Activated CD8-positive, alpha-beta memory T cell treated with anti-CD3 and anti-CD28 coated beads, Interleukin-2, amount 50 U/mL, for 24 hours (primary cell): ENCODE measurements at regions not wholly inside any gene's neighbourhood (a gene's known extent, or its start where the extent isn't known, plus 50 kb on each side); places are given as distances from the start of the nearest gene placed in this dataset.
"Not testable (repeated sequence)": the region's sequence is repeated elsewhere in the genome, so short reads cannot be mapped to it uniquely, and the experiment has no call there.

Experiments used
- DNase-seq: peaks from one replicate; pipeline ENCODE4 v3.0.0-alpha.2; 2020; ENCODE audit errors: extremely low read depth

DNA sequence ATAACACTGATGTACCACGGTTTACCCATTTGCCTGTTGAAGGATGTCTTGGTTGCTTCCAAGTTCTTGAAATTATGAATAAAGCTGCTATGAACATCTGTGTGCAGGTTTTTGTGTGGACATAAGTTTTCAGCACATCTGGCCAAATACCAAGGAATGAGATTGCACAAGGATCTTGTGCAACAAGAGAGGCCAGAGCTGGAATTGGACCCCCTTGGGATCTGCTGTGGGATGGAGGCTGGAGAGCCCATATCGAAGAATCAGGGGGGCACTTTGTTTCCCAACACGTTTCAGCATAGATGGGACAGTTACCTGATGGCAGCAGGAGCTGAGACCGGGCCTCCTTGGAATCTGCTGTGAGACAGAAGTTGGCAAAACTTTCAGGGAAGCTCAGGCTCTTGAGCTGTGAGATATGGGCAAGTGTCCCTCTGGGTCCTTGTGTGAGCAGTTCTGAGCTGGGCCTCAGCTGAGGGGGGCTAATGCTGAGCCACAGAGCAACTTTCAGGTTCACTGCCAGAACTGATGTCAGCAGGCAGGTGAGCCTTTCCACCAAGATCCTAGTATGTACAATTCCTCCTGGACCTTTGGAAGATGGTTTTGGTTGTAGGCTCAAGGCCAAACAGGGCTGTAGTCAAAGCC is 115.2 kb upstream of the RAB18 start:
- no peak for DNase-seq

GRCh38 chr10:27383595-27384542 is 120.2 kb upstream of the RAB18 start:
- no peak for DNase-seq

GRCh38 chr10:27382176-27382575 is 121.9 kb upstream of the RAB18 start:
- DNase-seq = no peak

GRCh38 chr10:27380929-27381358 is 123.2 kb upstream of the RAB18 start:
- no peak for DNase-seq

GRCh38 chr10:27379041-27379440 is 125.1 kb upstream of the RAB18 start:
- DNase-seq = not testable (repeated sequence)

- no peak for DNase-seq
Observed at GRCh38 chr10:27373566-27374160, 130.4 kb upstream of the RAB18 start.

DNA sequence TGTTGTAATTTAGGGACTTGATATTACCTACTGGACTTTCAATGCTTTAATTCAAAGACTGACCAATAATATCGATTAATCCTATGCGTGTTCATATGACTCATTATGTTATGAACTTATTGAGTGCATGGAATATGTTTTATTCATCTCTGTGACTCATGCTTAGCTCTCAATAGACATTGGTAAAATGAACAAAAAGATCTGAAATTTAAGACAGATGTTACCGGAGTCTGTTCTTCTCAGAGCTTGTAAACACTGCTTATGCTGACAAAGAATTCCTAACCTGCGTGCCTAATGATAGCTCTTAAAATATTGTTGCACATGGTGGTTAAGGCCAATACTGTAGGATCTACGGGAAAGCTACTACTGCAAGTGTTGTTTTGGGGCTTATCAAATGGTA is 131.5 kb upstream of the ACBD5 start:
- DNase-seq = no peak

- not testable (repeated sequence) for DNase-seq
Observed at GRCh38 chr10:27371375-27371774, 130.8 kb upstream of the ACBD5 start.

- no peak for DNase-seq
Observed at GRCh38 chr10:27369880-27370279, 129.3 kb upstream of the ACBD5 start.

GRCh38 chr10:27368706-27369105 is 128.1 kb upstream of the ACBD5 start:
- no peak for DNase-seq

GRCh38 chr10:27366769-27367168 is 126.2 kb upstream of the ACBD5 start:
- no peak for DNase-seq

DNA sequence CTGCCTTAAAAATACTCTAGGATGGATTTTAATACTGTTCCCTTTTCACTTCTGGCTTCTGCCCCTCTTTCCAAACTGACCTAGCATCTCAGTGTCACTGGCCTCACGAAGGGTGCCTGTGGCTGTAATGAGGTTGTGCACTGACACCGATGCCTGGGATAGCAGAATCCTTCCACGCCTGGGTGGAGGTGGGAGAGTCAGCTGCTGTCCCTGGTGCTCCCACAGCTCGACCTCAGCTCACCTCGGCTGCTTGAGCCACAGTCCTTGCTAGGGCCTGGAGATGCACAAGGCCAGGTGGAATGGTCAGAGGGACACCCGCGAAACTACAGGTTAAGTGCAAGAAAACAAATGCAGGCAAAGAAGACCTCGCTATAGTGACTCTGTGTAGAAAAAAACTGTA is 123.4 kb upstream of the ACBD5 start:
- no peak for DNase-seq

DNA sequence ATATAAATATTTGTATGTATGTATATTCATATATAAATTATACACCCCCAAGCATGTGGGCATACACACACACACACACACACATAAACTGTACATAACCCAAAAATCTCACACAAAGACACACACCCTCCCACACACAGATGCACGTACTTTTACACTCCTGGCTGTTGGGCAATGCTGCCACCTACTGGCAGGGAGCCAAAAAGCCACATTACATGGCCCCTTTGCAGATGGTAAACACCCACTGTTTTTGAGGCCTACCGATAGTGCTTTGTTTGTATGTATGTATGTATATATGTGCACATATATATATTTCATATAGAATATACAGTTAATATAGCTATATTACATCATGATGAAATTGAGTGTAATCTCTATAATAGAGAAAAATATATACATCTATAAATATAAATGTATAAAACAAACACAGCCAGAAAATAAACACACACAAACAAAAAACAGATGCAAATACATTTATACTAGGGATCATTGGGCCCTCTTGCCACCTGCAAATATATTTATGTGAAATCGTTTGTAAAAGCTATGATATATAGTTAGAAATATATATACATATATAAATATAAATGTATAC is 120.1 kb upstream of the ACBD5 start:
- DNase-seq = peak; percentile 71

DNA sequence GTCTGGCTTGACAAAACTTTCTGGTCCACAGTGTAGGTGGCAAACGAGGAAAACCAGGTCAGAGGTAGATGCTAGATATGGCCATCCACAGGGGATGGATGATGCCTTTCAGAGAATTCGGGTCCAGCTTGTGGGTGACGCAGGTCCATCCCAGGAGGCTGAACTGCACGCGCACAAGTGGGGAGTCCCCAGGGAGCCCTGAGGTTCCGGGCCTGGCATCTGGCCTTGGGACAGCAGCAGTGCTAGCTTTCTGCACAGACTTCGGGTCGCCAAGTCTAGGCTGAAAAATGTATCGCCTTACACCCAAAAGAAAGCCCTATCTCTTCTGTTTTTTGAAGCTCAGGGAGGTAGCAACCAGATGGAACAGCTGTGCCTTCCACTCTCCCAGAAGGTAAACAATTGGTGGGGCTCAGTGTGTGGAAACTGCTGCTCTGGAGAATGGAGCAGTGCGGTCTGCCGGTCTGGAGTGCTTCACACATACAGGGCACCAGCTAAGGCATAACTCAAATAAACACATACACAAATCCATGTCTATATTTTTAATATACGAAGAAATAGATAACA is 119.3 kb upstream of the ACBD5 start:
- DNase-seq = no peak

- no peak for DNase-seq
Observed at GRCh38 chr10:27356738-27357137, 116.1 kb upstream of the ACBD5 start.

DNA sequence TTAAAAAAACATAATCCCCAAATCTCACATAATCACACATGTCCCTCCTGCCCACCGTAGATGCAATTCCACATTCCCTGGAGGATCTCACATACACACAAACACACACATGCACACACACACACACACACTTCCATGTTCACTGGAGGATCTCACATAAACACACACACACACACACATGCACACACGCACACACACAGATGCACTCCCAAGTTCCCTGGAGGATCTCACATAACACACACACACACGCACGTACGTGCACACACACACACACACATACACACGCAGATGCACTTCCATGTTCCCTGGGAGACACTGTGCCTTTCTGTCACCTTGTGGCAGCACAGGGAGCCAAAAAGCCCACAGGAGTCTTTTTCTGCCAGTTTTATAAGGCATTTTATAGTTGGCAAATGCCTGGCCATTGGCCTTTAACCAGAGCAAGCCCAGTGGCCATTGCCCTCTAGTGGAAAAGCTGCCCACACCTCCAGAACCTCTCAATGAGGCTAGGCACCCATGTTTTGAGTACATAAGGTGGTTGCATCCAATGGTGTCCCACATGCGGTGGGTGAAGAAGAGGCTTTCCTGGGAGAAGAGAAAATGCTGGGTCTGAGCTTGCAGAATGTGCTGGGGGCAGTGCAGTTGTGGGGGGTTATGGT is 115.4 kb upstream of the ACBD5 start:
- DNase-seq = no peak

GRCh38 chr10:27354643-27355270 is 114.2 kb upstream of the ACBD5 start:
- not testable (repeated sequence) for DNase-seq

- DNase-seq = not testable (repeated sequence)
Observed at GRCh38 chr10:27354100-27354499, 113.5 kb upstream of the ACBD5 start.

GRCh38 chr10:27349987-27350386 is 109.4 kb upstream of the ACBD5 start:
- DNase-seq = no peak

GRCh38 chr10:27347827-27348207 is 107.2 kb upstream of the ACBD5 start:
- DNase-seq = not testable (repeated sequence)

GRCh38 chr10:27345455-27345920 is 104.9 kb upstream of the ACBD5 start:
- no peak for DNase-seq
